ENCODE measurements at regions not wholly inside any gene's neighbourhood (a gene's known extent, or its start where the extent isn't known, plus 50 kb on each side); places are given as distances from the start of the nearest gene placed in this dataset.

- no peak for TF ChIP-seq CTCF (IDR thresholded peaks at IDR 0.05; ENCODE audit: low read depth, low read length, missing input control)
- TF ChIP-seq GABPA (IDR thresholded peaks at IDR 0.05 in 1 of 2, conservative IDR thresholded peaks at IDR 0.05 in 1 of 2) = no peak
- no peak for TF ChIP-seq ZBTB33 (IDR thresholded peaks at IDR 0.05)
- TF ChIP-seq NR2F2 (IDR thresholded peaks at IDR 0.05) = no peak
- TF ChIP-seq EGR1 (IDR thresholded peaks at IDR 0.05; ENCODE audit: low read depth in 2 of 2) = no peak
- TF ChIP-seq HNF4G (IDR thresholded peaks at IDR 0.05) = no peak
- TF ChIP-seq RAD21 (IDR thresholded peaks at IDR 0.05) = no peak
- TF ChIP-seq SP1 (IDR thresholded peaks at IDR 0.05) = no peak
Measured at GRCh38 chr6:76982476-76983199, 480.7 kb downstream of the HTR1B start.

All from liver (tissue), 3 donors.